Lower leg skin (tissue), 4 donors: ENCODE measurements at regions not wholly inside any gene's neighbourhood (a gene's known extent, or its start where the extent isn't known, plus 50 kb on each side); places are given as distances from the start of the nearest gene placed in this dataset.

Experiments
- DNase-seq, 2 donors: peaks; one replicate each; pipeline ENCODE4 v3.0.0-alpha.2; 2019; ENCODE audit warnings: low spot score in 2 of 2
- H3K4me3 ChIP-seq: fragments of 200-600 bp; sonication (generic); 2 replicates; pipeline ENCODE4 v1.5.1; 2017; ENCODE audit warnings: mild to moderate bottlenecking, low read depth; ENCODE audit not compliant: poor library complexity, severe bottlenecking
- CTCF ChIP-seq, 3 donors: fragments of 450-650 bp; IDR thresholded peaks; one replicate each; pipeline ENCODE4 v1.5.1; 2016; ENCODE audit warnings: antibody characterized with exemption in 3 of 3, mild to moderate bottlenecking in 3 of 3, moderate library complexity in 2 of 3
- POLR2A ChIP-seq, 2 donors: fragments of 450-650 bp; IDR thresholded peaks; one replicate each; pipeline ENCODE4 v1.6.1; 2016 to 2017; ENCODE audit warnings: antibody characterized with exemption in 2 of 2, mild to moderate bottlenecking in 1 of 2, moderate library complexity in 1 of 2
- WGBS, 2 donors: methylation state at CpG; one replicate each; pipeline ENCODE4 v1.1.5; 2018; 5-methylcytosine and 5-hydroxymethylcytosine counted together
- intact Hi-C: fragments of 100-400 bp; cut with DNase I; formaldehyde crosslinking; loops from one replicate; pipeline ENCODE4 v1.15.0; 2023; ENCODE audit warnings: low total_unique reads

- TF ChIP-seq CTCF (IDR thresholded peaks at IDR 0.05): no peak
- no peak for TF ChIP-seq POLR2A (IDR thresholded peaks at IDR 0.05)
- intact Hi-C loops: no loop called here
- WGBS, 2 donors: 92 to 95% methylated on average over 1 of the region's 1 CpG
- no peak for DNase-seq
- no peak overlapping the region for H3K4me3 ChIP-seq
Measured at GRCh38 chr5:56581426-56581825, 233.9 kb upstream of the MAP3K1 start.

- no peak for TF ChIP-seq POLR2A (IDR thresholded peaks at IDR 0.05)
- no peak for TF ChIP-seq CTCF (IDR thresholded peaks at IDR 0.05)
- no peak for DNase-seq
- WGBS, 2 donors: 88 to 89% methylated on average over 2 of the region's 2 CpGs
- intact Hi-C loops: no loop called here
- H3K4me3 ChIP-seq: no peak overlapping the region
Measured at GRCh38 chr5:56580864-56581263, 234.5 kb upstream of the MAP3K1 start.

GRCh38 chr5:56575821-56576220, 239.5 kb upstream of the MAP3K1 start:
- no peak overlapping the region for H3K4me3 ChIP-seq
- intact Hi-C loops: no loop called here
- no peak for TF ChIP-seq CTCF (IDR thresholded peaks at IDR 0.05)
- TF ChIP-seq POLR2A (IDR thresholded peaks at IDR 0.05): no peak
- DNase-seq: no peak

GRCh38 chr5:56574778-56575177, 240.6 kb upstream of the MAP3K1 start:
- TF ChIP-seq CTCF (IDR thresholded peaks at IDR 0.05): no peak
- no peak for TF ChIP-seq POLR2A (IDR thresholded peaks at IDR 0.05)
- intact Hi-C loops: no loop called here
- no peak overlapping the region for H3K4me3 ChIP-seq
- no peak for DNase-seq
- WGBS, 2 donors: 85 to 90% methylated on average over 1 of the region's 1 CpG

- 26 to 28% methylated on average over 1 of the region's 1 CpG for WGBS, 2 donors
- DNase-seq: no peak
- H3K4me3 ChIP-seq: no peak overlapping the region
- TF ChIP-seq POLR2A (IDR thresholded peaks at IDR 0.05): no peak
- no peak for TF ChIP-seq CTCF (IDR thresholded peaks at IDR 0.05)
- intact Hi-C loops: no loop called here
Measured at GRCh38 chr5:56569566-56569965, 245.8 kb upstream of the MAP3K1 start.

GRCh38 chr5:56569076-56569475, 246.3 kb upstream of the MAP3K1 start:
- intact Hi-C loops: no loop called here
- no peak for TF ChIP-seq CTCF (IDR thresholded peaks at IDR 0.05)
- TF ChIP-seq POLR2A (IDR thresholded peaks at IDR 0.05): no peak
- H3K4me3 ChIP-seq: no peak overlapping the region
- no peak for DNase-seq
- WGBS, 2 donors: 57 to 64% methylated on average over 3 of the region's 3 CpGs
